ENCODE measurements at regions not wholly inside any gene's neighbourhood (a gene's known extent, or its start where the extent isn't known, plus 50 kb on each side); places are given as distances from the start of the nearest gene placed in this dataset.

- TF ChIP-seq CTCF (IDR thresholded peaks at IDR 0.05) (no peak), POLR2A (IDR thresholded peaks at IDR 0.05) (no peak), POLR2AphosphoS5 (IDR thresholded peaks at IDR 0.05) (no peak), EP300 (IDR thresholded peaks at IDR 0.05) (no peak)
Measured at GRCh38 chr3:184652465-184652864, 59.4 kb downstream of the MAGEF1 start.
